IPS-20b (cell line): ENCODE measurements at regions not wholly inside any gene's neighbourhood (a gene's known extent, or its start where the extent isn't known, plus 50 kb on each side); places are given as distances from the start of the nearest gene placed in this dataset.

ENCODE experiments used
- H3K27ac ChIP-seq: one replicate; pipeline ENCODE4 v1.5.1; 2013; ENCODE audit warnings: low read length
- H3K27me3 ChIP-seq: 2 replicates; pipeline ENCODE4 v1.6.1; 2013; ENCODE audit warnings: mild to moderate bottlenecking, low read length, inconsistent platforms; ENCODE audit not compliant: insufficient read depth
- H3K36me3 ChIP-seq: 2 replicates; pipeline ENCODE4 v1.6.1; 2013; ENCODE audit warnings: low read depth, mild to moderate bottlenecking, inconsistent platforms, low read length, moderate library complexity; ENCODE audit not compliant: insufficient read depth
- H3K4me1 ChIP-seq: 2 replicates; pipeline ENCODE4 v1.6.1; 2013; ENCODE audit warnings: mild to moderate bottlenecking, control low read depth, inconsistent platforms, low read length, moderate library complexity; ENCODE audit not compliant: insufficient read depth
- H3K4me3 ChIP-seq: 2 replicates; pipeline ENCODE4 v1.5.1; 2013; ENCODE audit warnings: mild to moderate bottlenecking, low read length, inconsistent platforms
- H3K9ac ChIP-seq: 2 replicates; pipeline ENCODE4 v1.6.1; 2013; ENCODE audit warnings: low read depth, mild to moderate bottlenecking, inconsistent platforms, low read length, moderate library complexity
- H3K9me3 ChIP-seq: 2 replicates; pipeline ENCODE4 v1.6.1; 2013; ENCODE audit warnings: mild to moderate bottlenecking, low read depth, low read length, inconsistent platforms; ENCODE audit not compliant: insufficient read depth

GRCh38 chr5:147061431-147061830, 173.4 kb upstream of the STK32A start:
- Histone ChIP-seq H3K9ac (no peak overlapping the region), H3K27me3 (no peaks in the 10 kb centered on the region), H3K4me1 (no peaks in the 10 kb centered on the region), H3K27ac (no peak overlapping the region), H3K9me3 (no peaks in the 10 kb centered on the region), H3K4me3 (no peak overlapping the region), H3K36me3 (no peaks in the 10 kb centered on the region)

- no peaks in the 10 kb centered on the region for H3K27me3 ChIP-seq
- H3K27ac ChIP-seq, result no peak overlapping the region
- no peak overlapping the region for H3K9ac ChIP-seq
- no peaks in the 10 kb centered on the region for H3K9me3 ChIP-seq
- H3K4me1 ChIP-seq, result no peaks in the 10 kb centered on the region
- H3K36me3 ChIP-seq, result no peaks in the 10 kb centered on the region
- H3K4me3 ChIP-seq, result no peak overlapping the region
Measured at GRCh38 chr5:147062427-147062826, 172.4 kb upstream of the STK32A start.

GRCh38 chr5:147063943-147064342, 170.9 kb upstream of the STK32A start:
- Histone ChIP-seq H3K27ac (no peak overlapping the region), H3K36me3 (no peaks in the 10 kb centered on the region), H3K27me3 (no peaks in the 10 kb centered on the region), H3K4me1 (no peaks in the 10 kb centered on the region), H3K9ac (no peak overlapping the region), H3K9me3 (no peaks in the 10 kb centered on the region), H3K4me3 (no peak overlapping the region)

GRCh38 chr5:147065071-147065470, 169.8 kb upstream of the STK32A start:
- Histone ChIP-seq H3K27me3 (no peaks in the 10 kb centered on the region), H3K27ac (no peak overlapping the region), H3K36me3 (no peaks in the 10 kb centered on the region), H3K4me3 (no peak overlapping the region), H3K4me1 (no peaks in the 10 kb centered on the region), H3K9ac (no peak overlapping the region), H3K9me3 (no peaks in the 10 kb centered on the region)

- no peak overlapping the region for H3K4me3 ChIP-seq
- H3K27me3 ChIP-seq, result no peaks in the 10 kb centered on the region
- no peak overlapping the region for H3K27ac ChIP-seq
- H3K4me1 ChIP-seq, result peaks cover 11% of the 10 kb centered on the region
- no peak overlapping the region for H3K9ac ChIP-seq
- H3K36me3 ChIP-seq, result no peaks in the 10 kb centered on the region
- H3K9me3 ChIP-seq, result no peaks in the 10 kb centered on the region
Measured at GRCh38 chr5:147068998-147069397, 165.8 kb upstream of the STK32A start.

- peak overlapping the region; percentile 29 for H3K27ac ChIP-seq
- no peaks in the 10 kb centered on the region for H3K9me3 ChIP-seq
- no peak overlapping the region for H3K9ac ChIP-seq
- no peaks in the 10 kb centered on the region for H3K36me3 ChIP-seq
- H3K4me3 ChIP-seq, result no peak overlapping the region
- H3K4me1 ChIP-seq, result peaks cover 11% of the 10 kb centered on the region
- no peaks in the 10 kb centered on the region for H3K27me3 ChIP-seq
Measured at GRCh38 chr5:147072622-147073021, 162.2 kb upstream of the STK32A start.

GRCh38 chr5:147073098-147073497, 161.7 kb upstream of the STK32A start:
- H3K9me3 ChIP-seq, result no peaks in the 10 kb centered on the region
- H3K9ac ChIP-seq, result no peak overlapping the region
- peak overlapping the region; percentile 29 for H3K27ac ChIP-seq
- H3K4me1 ChIP-seq, result peaks cover 11% of the 10 kb centered on the region
- H3K36me3 ChIP-seq, result no peaks in the 10 kb centered on the region
- no peaks in the 10 kb centered on the region for H3K27me3 ChIP-seq
- peak overlapping the region; percentile 40; the same call in 1 of the 2 replicates for H3K4me3 ChIP-seq

GRCh38 chr5:147075187-147075586, 159.6 kb upstream of the STK32A start:
- Histone ChIP-seq H3K9ac (no peak overlapping the region), H3K9me3 (no peaks in the 10 kb centered on the region), H3K27ac (no peak overlapping the region), H3K4me3 (no peak overlapping the region), H3K4me1 (peaks cover 11% of the 10 kb centered on the region), H3K36me3 (no peaks in the 10 kb centered on the region), H3K27me3 (no peaks in the 10 kb centered on the region)

GRCh38 chr5:147080391-147080790, 154.4 kb upstream of the STK32A start:
- Histone ChIP-seq H3K9ac (no peak overlapping the region), H3K4me3 (no peak overlapping the region), H3K4me1 (no peaks in the 10 kb centered on the region), H3K36me3 (no peaks in the 10 kb centered on the region), H3K27ac (no peak overlapping the region), H3K9me3 (no peaks in the 10 kb centered on the region), H3K27me3 (no peaks in the 10 kb centered on the region)

- H3K27ac ChIP-seq, result no peak overlapping the region
- no peaks in the 10 kb centered on the region for H3K27me3 ChIP-seq
- H3K4me3 ChIP-seq, result no peak overlapping the region
- no peak overlapping the region for H3K9ac ChIP-seq
- H3K9me3 ChIP-seq, result no peaks in the 10 kb centered on the region
- no peaks in the 10 kb centered on the region for H3K4me1 ChIP-seq
- no peaks in the 10 kb centered on the region for H3K36me3 ChIP-seq
Measured at GRCh38 chr5:147081311-147081764, 153.5 kb upstream of the STK32A start.

GRCh38 chr5:147084702-147085101, 150.1 kb upstream of the STK32A start:
- Histone ChIP-seq H3K9me3 (no peaks in the 10 kb centered on the region), H3K27ac (no peak overlapping the region), H3K36me3 (no peaks in the 10 kb centered on the region), H3K4me3 (no peak overlapping the region), H3K9ac (no peak overlapping the region), H3K27me3 (no peaks in the 10 kb centered on the region), H3K4me1 (no peaks in the 10 kb centered on the region)

- no peaks in the 10 kb centered on the region for H3K9me3 ChIP-seq
- H3K27ac ChIP-seq, result no peak overlapping the region
- no peaks in the 10 kb centered on the region for H3K27me3 ChIP-seq
- H3K4me1 ChIP-seq, result no peaks in the 10 kb centered on the region
- H3K4me3 ChIP-seq, result no peak overlapping the region
- no peaks in the 10 kb centered on the region for H3K36me3 ChIP-seq
- H3K9ac ChIP-seq, result no peak overlapping the region
Measured at GRCh38 chr5:147085409-147085808, 149.4 kb upstream of the STK32A start.

GRCh38 chr5:147092044-147092443, 142.8 kb upstream of the STK32A start:
- H3K27me3 ChIP-seq, result no peaks in the 10 kb centered on the region
- no peak overlapping the region for H3K9ac ChIP-seq
- H3K9me3 ChIP-seq, result no peaks in the 10 kb centered on the region
- no peaks in the 10 kb centered on the region for H3K36me3 ChIP-seq
- no peaks in the 10 kb centered on the region for H3K4me1 ChIP-seq
- no peak overlapping the region for H3K27ac ChIP-seq
- H3K4me3 ChIP-seq, result no peak overlapping the region
